HepG2 (cell line): ENCODE measurements at regions not wholly inside any gene's neighbourhood (a gene's known extent, or its start where the extent isn't known, plus 50 kb on each side); places are given as distances from the start of the nearest gene placed in this dataset.

Experiments
- ATAC-seq: fragments of 200-7000 bp; cut with Tn5 transposase; 3 replicates; pipeline ENCODE4 v1.9.1; 2020; ENCODE audit warnings: mild to moderate bottlenecking, moderate library complexity
- BruUV-seq: library from RNA; stranded (reverse); fragments of 400-500 nt; replicated peaks from 2 replicates; lab custom pipeline; 2021; lab: Mats Ljungman, UMichigan
- CTCF ChIA-PET: fragments of 300-600 bp; formaldehyde crosslinking; extraction: SDS; loops from one replicate; lab custom pipeline; 2021; ENCODE audit warnings: low total read pairs, inconsistent platforms, low intra/inter-chr PET ratio; lab: Yijun Ruan, JAX
- POLR2A ChIA-PET: fragments of 350-600 bp; sonication (Branson Sonifier 250); formaldehyde crosslinking; loops from one replicate; lab custom pipeline; 2020; ENCODE audit warnings: antibody characterized with exemption, inconsistent platforms; lab: Yijun Ruan, JAX
- DNase-seq: peaks from one replicate; pipeline ENCODE4 v3.0.0-alpha.2; 2015; ENCODE audit warnings: low spot score
- FAIRE-seq: peaks from 3 replicates; lab custom pipeline; 2011; peaks lifted over from hg19 to GRCh38; lab: Jason Lieb, UNC
- H2AFZ ChIP-seq: one replicate; pipeline ENCODE4 v1.6.1; 2011; ENCODE audit warnings: low read length, inconsistent platforms
- H3K27ac ChIP-seq: fragments of 300-600 bp; 3 replicates; pipeline ENCODE4 v1.8.0; 2011; ENCODE audit warnings: mixed run types, mild to moderate bottlenecking, mixed read lengths, low read length, inconsistent platforms; ENCODE audit not compliant: insufficient read depth; ENCODE audit errors: extremely low read length
- H3K27me3 ChIP-seq, 2 experiments: fragments of 200-600 bp in 1 of 2; 2 replicates in 1 of 2; 3 replicates in 1 of 2; pipeline versions ENCODE4 v1.6.0 to v1.8.0; 2011; ENCODE audit warnings: low read length in 2 of 2, mild to moderate bottlenecking in 2 of 2, moderate library complexity in 2 of 2, inconsistent platforms in 1 of 2; ENCODE audit not compliant: insufficient read depth in 2 of 2, control insufficient read depth in 1 of 2
- H3K36me3 ChIP-seq, 2 experiments: fragments of 200-600 bp in 1 of 2; replicated peaks in 1 of 2; 2 replicates in 1 of 2; 3 replicates in 1 of 2; pipeline versions ENCODE4 v1.5.1 to v1.8.0; 2011; ENCODE audit warnings: low read length in 2 of 2, inconsistent platforms in 1 of 2; ENCODE audit not compliant: insufficient read depth in 2 of 2, control insufficient read depth in 1 of 2
- H3K4me1 ChIP-seq: 2 replicates; pipeline ENCODE4 v1.5.1; 2012; ENCODE audit warnings: low read length, inconsistent platforms; ENCODE audit not compliant: insufficient read depth
- H3K4me2 ChIP-seq: 2 replicates; pipeline ENCODE4 v1.6.0; 2011; ENCODE audit warnings: low read depth, low read length, inconsistent platforms
- H3K4me3 ChIP-seq, 3 experiments: fragments of 200-600 bp in 1 of 3; sonication (generic), shearing (Covaris generic) in 1 of 3; replicated peaks in 1 of 3; 2 replicates each; pipeline ENCODE4 v1.5.1; 2011 to 2016; ENCODE audit warnings: low read length in 3 of 3, inconsistent platforms in 2 of 3, low read depth in 2 of 3, mild to moderate bottlenecking in 2 of 3, control low read depth in 1 of 3, mixed read lengths in 1 of 3; ENCODE audit not compliant: insufficient read depth in 1 of 3
- H3K79me2 ChIP-seq: one replicate; pipeline ENCODE4 v1.6.1; 2011; ENCODE audit warnings: low read length, inconsistent platforms; ENCODE audit not compliant: insufficient read depth
- H3K9ac ChIP-seq: 2 replicates; pipeline ENCODE4 v1.6.0; 2011; ENCODE audit warnings: mild to moderate bottlenecking, low read depth, low read length, inconsistent platforms; ENCODE audit not compliant: insufficient read depth
- H3K9me3 ChIP-seq: 2 replicates; pipeline ENCODE4 v1.5.1; 2012; ENCODE audit warnings: mild to moderate bottlenecking, low read length
- H4K20me1 ChIP-seq: 2 replicates; pipeline ENCODE4 v1.6.0; 2011; ENCODE audit warnings: inconsistent platforms, mild to moderate bottlenecking, low read length, moderate library complexity; ENCODE audit not compliant: insufficient read depth
- CAMTA2 ChIP-seq: sonication (generic); formaldehyde crosslinking; IDR thresholded peaks from 2 replicates; pipeline ENCODE4 v1.4.0; 2020; ENCODE audit warnings: mild to moderate bottlenecking, missing genetic modification reagents, borderline replicate concordance
- CBX5 ChIP-seq: sonication (generic); formaldehyde crosslinking; IDR thresholded peaks from 2 replicates; pipeline ENCODE4 v1.4.0; 2020; ENCODE audit warnings: missing genetic modification reagents, borderline replicate concordance
- CREB3 ChIP-seq: sonication (generic); formaldehyde crosslinking; IDR thresholded peaks from 2 replicates; pipeline ENCODE4 v1.5.0; 2020; ENCODE audit warnings: missing genetic modification reagents
- DNMT1 ChIP-seq: sonication (generic); formaldehyde crosslinking; IDR thresholded peaks from 2 replicates; pipeline ENCODE4 v1.5.1; 2020; ENCODE audit warnings: mild to moderate bottlenecking, missing genetic modification reagents
- FOXP1 ChIP-seq, 2 experiments: fragments of 450-650 bp in 1 of 2; IDR thresholded peaks; 2 replicates each; pipeline ENCODE4 v1.6.1; 2017 to 2018; ENCODE audit warnings: antibody characterized with exemption in 1 of 2
- GABPB1 ChIP-seq: IDR thresholded peaks from 2 replicates; pipeline ENCODE4 v1.6.1; 2016; ENCODE audit warnings: mild to moderate bottlenecking, missing genetic modification reagents, moderate library complexity, missing compliant biosample characterization
- KAT8 ChIP-seq: IDR thresholded peaks from 2 replicates; pipeline ENCODE4 v1.6.1; 2016; ENCODE audit warnings: missing genetic modification reagents, missing compliant biosample characterization
- KDM4B ChIP-seq: sonication (generic); formaldehyde crosslinking; IDR thresholded peaks from 2 replicates; pipeline ENCODE4 v1.4.0; 2020; ENCODE audit warnings: missing genetic modification reagents
- MYPOP ChIP-seq: sonication (generic); formaldehyde crosslinking; IDR thresholded peaks from 2 replicates; pipeline ENCODE4 v1.8.1; 2023; ENCODE audit warnings: mild to moderate bottlenecking, moderate library complexity, missing genetic modification reagents
- NBN ChIP-seq: fragments of 450-650 bp; conservative IDR thresholded peaks from 2 replicates; pipeline ENCODE4 v1.6.1; 2017
- SOX13 ChIP-seq, 3 experiments: fragments of 450-650 bp in 1 of 3; sonication (generic) in 1 of 3; formaldehyde crosslinking in 1 of 3; IDR thresholded peaks in 2 of 3; conservative IDR thresholded peaks in 1 of 3; 2 replicates each; pipeline versions ENCODE4 v1.5.0 to v1.6.1; 2016 to 2020; ENCODE audit warnings: antibody characterized with exemption in 1 of 3, mild to moderate bottlenecking in 1 of 3, missing compliant biosample characterization in 1 of 3, missing genetic modification reagents in 1 of 3, moderate library complexity in 1 of 3
- ZKSCAN5 ChIP-seq: sonication (generic); formaldehyde crosslinking; IDR thresholded peaks from 2 replicates; pipeline ENCODE4 v1.5.1; 2020; ENCODE audit warnings: mild to moderate bottlenecking, missing genetic modification reagents
- ZKSCAN8 ChIP-seq: IDR thresholded peaks from 2 replicates; pipeline ENCODE4 v1.6.1; 2016; ENCODE audit warnings: borderline replicate concordance, missing genetic modification reagents, missing compliant biosample characterization
- ZNF207 ChIP-seq: fragments of 450-650 bp; IDR thresholded peaks from 2 replicates; pipeline ENCODE4 v1.6.1; 2016; ENCODE audit warnings: antibody characterized with exemption, borderline replicate concordance
- ZNF432 ChIP-seq: sonication (generic); formaldehyde crosslinking; IDR thresholded peaks from 2 replicates; pipeline ENCODE4 v1.5.0; 2020; ENCODE audit warnings: missing genetic modification reagents, mild to moderate bottlenecking, borderline replicate concordance
- ZNF704 ChIP-seq: sonication (generic); formaldehyde crosslinking; IDR thresholded peaks from 2 replicates; pipeline ENCODE4 v1.8.1; 2023; ENCODE audit warnings: mild to moderate bottlenecking, inconsistent platforms, moderate library complexity, missing genetic modification reagents, borderline replicate concordance
- ZNF747 ChIP-seq: sonication (generic); formaldehyde crosslinking; IDR thresholded peaks from 2 replicates; pipeline ENCODE4 v1.8.1; 2023; ENCODE audit warnings: missing genetic modification reagents, mild to moderate bottlenecking, borderline replicate concordance
- ZNF891 ChIP-seq: sonication (generic); formaldehyde crosslinking; IDR thresholded peaks from 2 replicates; pipeline ENCODE4 v1.5.0; 2020; ENCODE audit warnings: mild to moderate bottlenecking, missing genetic modification reagents
- WGBS: methylation state at CpG from one replicate; pipeline ENCODE4 v1.1.6; 2017; ENCODE audit warnings: low lambda C conversion rate; 5-methylcytosine and 5-hydroxymethylcytosine counted together
- in situ Hi-C: cut with HindIII; loops from 2 replicates; pipeline ENCODE4 v1.10.0; 2017; ENCODE audit warnings: low pct_unique_long_range_greater_than_20kb; ENCODE audit not compliant: extremely low pct_ligation_motif_present
- intact Hi-C: fragments of 100-400 bp; cut with micrococcal nuclease; formaldehyde crosslinking; loops from one replicate; pipeline ENCODE4 v1.10.0; 2022; ENCODE audit not compliant: unreplicated experiment

- no peak for TF ChIP-seq MYPOP
- no peak for TF ChIP-seq KDM4B
- no peak for TF ChIP-seq ZNF207
- TF ChIP-seq ZKSCAN8 (CRISPR knock-in tag), result no peak
- no peak for TF ChIP-seq ZNF432 (CRISPR knock-in tag)
- TF ChIP-seq SOX13 (IDR thresholded peaks at IDR 0.05), result no peak
- TF ChIP-seq SOX13 (CRISPR knock-in tag; conservative IDR thresholded peaks at IDR 0.05 in 1 of 2, IDR thresholded peaks at IDR 0.05 in 1 of 2), result no peak
- Histone ChIP-seq H2AFZ (no peak overlapping the region), H4K20me1 (no peaks in the 10 kb centered on the region), H3K27ac (no peak overlapping the region), H3K36me3 (no peaks in the 10 kb centered on the region), H3K4me3 (no peak overlapping the region), H3K4me2 (no peak overlapping the region), H3K9me3 (no peaks in the 10 kb centered on the region), H3K27me3 (no peaks in the 10 kb centered on the region), H3K9ac (no peak overlapping the region), H3K4me1 (no peaks in the 10 kb centered on the region), H3K79me2 (no peaks in the 10 kb centered on the region)
- intact Hi-C loops (no loop called here), in situ Hi-C loops (no loop called here)
- ATAC-seq (no peak), DNase-seq (no peak), FAIRE-seq (no peak)
- CTCF ChIA-PET, result no interaction called here
- POLR2A ChIA-PET, result no interaction called here
- no TSS peak for BruUV-seq
These were observed 285.5 kb upstream of the ANKRD50 start for GRCh38 chr4:124997991-124998390.

- intact Hi-C loops (no loop called here), in situ Hi-C loops (no loop called here)
- Histone ChIP-seq H4K20me1 (no peaks in the 10 kb centered on the region), H3K9me3 (no peaks in the 10 kb centered on the region), H3K79me2 (no peaks in the 10 kb centered on the region), H3K4me3 (no peak overlapping the region), H2AFZ (no peak overlapping the region), H3K4me1 (no peaks in the 10 kb centered on the region), H3K9ac (no peak overlapping the region), H3K4me2 (no peak overlapping the region), H3K27me3 (no peaks in the 10 kb centered on the region), H3K27ac (no peak overlapping the region), H3K36me3 (no peaks in the 10 kb centered on the region)
- WGBS, result 0% methylated on average over 1 of the region's 1 CpG
- DNase-seq, result no peak
- ATAC-seq, result no peak
- BruUV-seq, result no TSS peak
- POLR2A ChIA-PET, result no interaction called here
- CTCF ChIA-PET, result no interaction called here
- FAIRE-seq, result no peak
- TF ChIP-seq NBN (no peak), KAT8 (CRISPR knock-in tag) (no peak), ZNF704 (CRISPR knock-in tag) (no peak), CBX5 (no peak), DNMT1 (CRISPR knock-in tag) (no peak), GABPB1 (CRISPR knock-in tag) (no peak), FOXP1 (IDR thresholded peaks at IDR 0.05) (no peak), FOXP1 (CRISPR knock-in tag; IDR thresholded peaks at IDR 0.05) (no peak), ZKSCAN5 (CRISPR knock-in tag) (no peak), ZNF747 (CRISPR knock-in tag) (no peak), CREB3 (no peak), CAMTA2 (CRISPR knock-in tag) (no peak), ZNF891 (CRISPR knock-in tag) (no peak)
These were observed 284.6 kb upstream of the ANKRD50 start for GRCh38 chr4:124997124-124997523.
